B cell (primary cell): ENCODE measurements at regions not wholly inside any gene's neighbourhood (a gene's known extent, or its start where the extent isn't known, plus 50 kb on each side); places are given as distances from the start of the nearest gene placed in this dataset.

Experiments used
- ATAC-seq: fragments of 200-7000 bp; cut with Tn5 transposase; one replicate; pipeline ENCODE4 v1.10.0; 2021; ENCODE audit warnings: low read depth, mild to moderate bottlenecking, moderate number of reproducible peaks, moderate library complexity
- CTCF ChIA-PET: fragments of 350-600 bp; sonication (Branson Sonifier 250); formaldehyde crosslinking; loops from one replicate; lab custom pipeline; 2021; ENCODE audit warnings: antibody characterized with exemption, inconsistent platforms; lab: Charles Lee
- POLR2A ChIA-PET: fragments of 350-600 bp; sonication (Branson Sonifier 250); formaldehyde crosslinking; loops from one replicate; lab custom pipeline; 2021; ENCODE audit warnings: antibody characterized with exemption; lab: Charles Lee
- DNase-seq: peaks from one replicate; pipeline ENCODE4 v3.0.0; 2013
- H2AFZ ChIP-seq: 2 replicates; pipeline ENCODE4 v1.6.1; 2012; ENCODE audit warnings: mild to moderate bottlenecking, low read depth, low read length; ENCODE audit not compliant: insufficient read depth, poor library complexity, severe bottlenecking
- H3K27ac ChIP-seq, 2 donors: 1 replicate in 1 of 2; 2 replicates in 1 of 2; pipeline ENCODE4 v1.5.1; 2012 to 2013; ENCODE audit warnings: low read length in 2 of 2, mild to moderate bottlenecking in 2 of 2, moderate library complexity in 1 of 2
- H3K27me3 ChIP-seq, 4 experiments: fragments of 200-600 bp in 1 of 4; sonication (generic) in 1 of 4; replicated peaks in 1 of 4; 1 replicate in 2 of 4; 2 replicates in 2 of 4; pipeline versions ENCODE4 v1.6.1 to v1.7.0; 2013 to 2016; ENCODE audit warnings: low read length in 3 of 4, mild to moderate bottlenecking in 2 of 4, mixed read lengths in 1 of 4, moderate library complexity in 1 of 4; ENCODE audit not compliant: insufficient read depth in 4 of 4, control insufficient read depth in 3 of 4; ENCODE audit errors: control extremely low read depth in 1 of 4
- H3K36me3 ChIP-seq, 2 experiments: replicated peaks in 1 of 2; 1 replicate in 1 of 2; 2 replicates in 1 of 2; pipeline versions ENCODE4 v1.6.1 to v1.7.1; 2013; ENCODE audit warnings: low read length in 1 of 2; ENCODE audit not compliant: insufficient read depth in 2 of 2, control insufficient read depth in 1 of 2; ENCODE audit errors: control extremely low read depth in 1 of 2, extremely low read depth in 1 of 2
- H3K4me1 ChIP-seq, 2 donors: fragments of 200-600 bp in 1 of 2; sonication (generic) in 1 of 2; 1 replicate in 1 of 2; 2 replicates in 1 of 2; pipeline versions ENCODE4 v1.5.1 to v1.6.1; 2013 to 2017; ENCODE audit warnings: low read length in 2 of 2; ENCODE audit not compliant: control insufficient read depth in 2 of 2, insufficient read depth in 2 of 2
- H3K4me2 ChIP-seq: replicated peaks from 2 replicates; pipeline ENCODE3; 2012; ENCODE audit warnings: mild to moderate bottlenecking, low read depth, low read length; ENCODE audit not compliant: poor library complexity, severe bottlenecking
- H3K4me3 ChIP-seq, 5 experiments: fragments of 200-600 bp in 1 of 5; sonication (generic) in 1 of 5; 1 replicate in 3 of 5; 2 replicates in 2 of 5; pipeline versions ENCODE4 v1.5.1 to v1.7.0; 2011 to 2016; ENCODE audit warnings: low read length in 4 of 5, mild to moderate bottlenecking in 4 of 5, low read depth in 2 of 5, control low read depth in 1 of 5, moderate library complexity in 1 of 5; ENCODE audit not compliant: insufficient read depth in 1 of 5; ENCODE audit errors: control extremely low read depth in 1 of 5, extremely low read depth in 1 of 5
- H3K79me2 ChIP-seq: fragments of 200-600 bp; sonication (generic); one replicate; pipeline ENCODE4 v1.6.0; 2016; ENCODE audit warnings: low read length; ENCODE audit not compliant: control insufficient read depth, insufficient read depth
- H3K9ac ChIP-seq: fragments of 200-600 bp; sonication (generic); 2 replicates; pipeline ENCODE4 v1.6.1; 2017; ENCODE audit warnings: mild to moderate bottlenecking, low read length, moderate library complexity
- H3K9me3 ChIP-seq, 3 donors: one replicate each; pipeline versions ENCODE4 v1.6.1 to v1.7.1; 2013; ENCODE audit warnings: low read length in 2 of 3; ENCODE audit not compliant: control insufficient read depth in 2 of 3, insufficient read depth in 1 of 3; ENCODE audit errors: control extremely low read depth in 1 of 3
- H4K20me1 ChIP-seq: 2 replicates; pipeline ENCODE4 v1.6.0; 2012; ENCODE audit warnings: mild to moderate bottlenecking, low read length; ENCODE audit not compliant: insufficient read depth, control insufficient read depth, poor library complexity, severe bottlenecking
- H3K27ac Mint-ChIP-seq: one replicate; pipeline ENCODE4 v1.8.0; 2021; ENCODE audit warnings: mixed read lengths
- H3K27me3 Mint-ChIP-seq: one replicate; pipeline ENCODE4 v1.8.0; 2021; ENCODE audit warnings: mixed read lengths
- H3K4me1 Mint-ChIP-seq: one replicate; pipeline ENCODE4 v1.8.0; 2021; ENCODE audit warnings: mixed read lengths
- H3K4me3 Mint-ChIP-seq: one replicate; pipeline ENCODE4 v1.8.0; 2021; ENCODE audit warnings: mixed read lengths
- H3K9me3 Mint-ChIP-seq: one replicate; pipeline ENCODE4 v1.8.0; 2022; ENCODE audit warnings: mixed read lengths; ENCODE audit not compliant: insufficient read depth
- CTCF ChIP-seq: fragments of 200-600 bp; IDR thresholded peaks from one replicate; pipeline ENCODE4 v1.8.0; 2022; ENCODE audit warnings: antibody characterized with exemption, mild to moderate bottlenecking
- EZH2 ChIP-seq: IDR thresholded peaks from 2 replicates; pipeline ENCODE4 v1.6.1; 2012; ENCODE audit warnings: borderline replicate concordance, low read depth, mild to moderate bottlenecking, moderate library complexity, low read length; ENCODE audit not compliant: insufficient read depth, poor library complexity, severe bottlenecking
- WGBS: methylation state at CpG from one replicate; pipeline ENCODE4 v1.1.5; 2013; ENCODE audit warnings: missing lambda C conversion rate; ENCODE audit not compliant: insufficient coverage; 5-methylcytosine and 5-hydroxymethylcytosine counted together
- intact Hi-C: fragments of 100-400 bp; cut with micrococcal nuclease; formaldehyde crosslinking; loops from one replicate; pipeline ENCODE4 v1.10.0; 2022

- ATAC-seq = no peak
- no peaks in the 10 kb centered on the region for H3K36me3 ChIP-seq
- Mint-ChIP-seq H3K4me1 (no peaks in the 10 kb centered on the region), H3K4me3 (no peak overlapping the region), H3K27me3 (no peaks in the 10 kb centered on the region), H3K9me3 (no peaks in the 10 kb centered on the region), H3K27ac (no peak overlapping the region)
- ChIA-PET CTCF (no interaction called here), POLR2A (no interaction called here)
- no peak for DNase-seq
- 100% methylated on average over 3 of the region's 5 CpGs for WGBS
- no peaks in the 10 kb centered on the region for H3K79me2 ChIP-seq
- no peak overlapping the region for H3K9ac ChIP-seq
- no peak overlapping the region for H3K4me2 ChIP-seq
- intact Hi-C loops = no loop called here
- H2AFZ ChIP-seq = no peak overlapping the region
- no peak overlapping the region for H3K4me3 ChIP-seq
- no peaks in the 10 kb centered on the region for H3K9me3 ChIP-seq
- H4K20me1 ChIP-seq = no peaks in the 10 kb centered on the region
- H3K27me3 ChIP-seq = no peaks in the 10 kb centered on the region
- no peak overlapping the region for H3K27ac ChIP-seq
- TF ChIP-seq CTCF = no peak
- no peak for TF ChIP-seq EZH2
- no peaks in the 10 kb centered on the region for H3K4me1 ChIP-seq
Measured at GRCh38 chr3:27565201-27565852, 81.1 kb upstream of the SLC4A7 start.

- H3K27me3 Mint-ChIP-seq = no peaks in the 10 kb centered on the region
- Histone ChIP-seq H3K36me3 (no peaks in the 10 kb centered on the region), H3K27ac (no peak overlapping the region), H4K20me1 (no peaks in the 10 kb centered on the region), H3K4me3 (no peak overlapping the region), H3K4me1 (no peaks in the 10 kb centered on the region), H3K9ac (no peak overlapping the region), H3K9me3 (no peaks in the 10 kb centered on the region), H2AFZ (no peak overlapping the region), H3K4me2 (no peak overlapping the region), H3K79me2 (no peaks in the 10 kb centered on the region), H3K27me3 (no peaks in the 10 kb centered on the region)
- WGBS = 100% methylated on average over 2 of the region's 3 CpGs
- no peak overlapping the region for H3K4me3 Mint-ChIP-seq
- H3K9me3 Mint-ChIP-seq = no peaks in the 10 kb centered on the region
- ChIA-PET POLR2A (no interaction called here), CTCF (no interaction called here)
- DNase-seq (no peak), ATAC-seq (no peak)
- intact Hi-C loops = no loop called here
- H3K27ac Mint-ChIP-seq = no peak overlapping the region
- H3K4me1 Mint-ChIP-seq = no peaks in the 10 kb centered on the region
- TF ChIP-seq EZH2 = no peak
- no peak for TF ChIP-seq CTCF
Measured at GRCh38 chr3:27561576-27561975, 77.4 kb upstream of the SLC4A7 start.
